ENCODE measurements at regions not wholly inside any gene's neighbourhood (a gene's known extent, or its start where the extent isn't known, plus 50 kb on each side); places are given as distances from the start of the nearest gene placed in this dataset.

DNA sequence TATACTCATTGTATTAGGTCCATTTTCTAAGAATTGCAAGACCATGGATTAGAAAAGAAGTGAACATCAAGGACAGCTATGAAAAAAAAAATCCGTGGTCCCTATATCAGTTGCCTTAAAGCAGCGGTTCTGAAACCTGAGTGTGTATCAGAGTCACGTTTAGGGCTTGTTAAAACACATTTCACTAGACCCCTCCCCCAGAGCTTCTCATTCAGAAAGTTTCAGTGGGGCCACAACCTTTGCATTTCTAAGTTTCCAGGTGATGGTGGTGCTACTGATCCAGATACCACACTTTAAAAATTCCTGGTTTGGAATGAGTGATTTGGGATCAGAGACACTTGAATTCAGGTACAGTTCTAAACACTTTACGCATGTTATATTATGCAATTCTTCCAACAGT lies 96.1 kb upstream of the PRMT6 start:
- no peak for ATAC-seq

DNA sequence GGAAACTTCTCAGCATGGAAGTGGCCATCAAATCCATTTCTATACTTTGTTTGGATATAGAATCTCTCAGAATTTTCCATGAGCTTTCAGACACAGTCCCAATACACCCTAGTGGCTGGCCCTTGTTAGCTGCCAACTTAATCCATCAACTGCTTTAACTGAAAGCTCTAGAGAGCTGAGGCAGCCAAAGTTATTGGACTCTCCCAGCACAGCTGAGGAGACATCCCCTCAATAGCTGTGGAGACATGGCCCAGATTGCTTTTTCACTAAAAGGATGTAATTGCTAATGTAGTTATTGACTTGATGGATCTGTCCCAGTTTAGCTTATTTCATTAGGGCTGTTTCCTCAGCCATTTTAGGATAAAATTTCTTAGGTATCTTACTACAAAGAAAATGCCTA lies 94.8 kb upstream of the PRMT6 start:
- no peaks in the 10 kb centered on the region for H3K9me3 ChIP-seq (ENCODE audit: control insufficient read depth, insufficient read depth, low read depth, low read length)
- no peaks in the 10 kb centered on the region for H3K4me1 ChIP-seq (ENCODE audit: control insufficient read depth, insufficient read depth, low read length)
- no TSS peak for BruUV-seq (replicated peaks)
- no peak overlapping the region for H3K27ac ChIP-seq (ENCODE audit: low read length)
- DNase-seq (ENCODE audit: low read depth, low spot score) = no peak
- TF ChIP-seq TCF7L2 (IDR thresholded peaks at IDR 0.05; ENCODE audit: low read depth, low read length) = no peak
- TF ChIP-seq SIN3A (IDR thresholded peaks at IDR 0.05; ENCODE audit: borderline replicate concordance, insufficient read depth, low read depth, low read length) = no peak
- TF ChIP-seq, protein P1, sequence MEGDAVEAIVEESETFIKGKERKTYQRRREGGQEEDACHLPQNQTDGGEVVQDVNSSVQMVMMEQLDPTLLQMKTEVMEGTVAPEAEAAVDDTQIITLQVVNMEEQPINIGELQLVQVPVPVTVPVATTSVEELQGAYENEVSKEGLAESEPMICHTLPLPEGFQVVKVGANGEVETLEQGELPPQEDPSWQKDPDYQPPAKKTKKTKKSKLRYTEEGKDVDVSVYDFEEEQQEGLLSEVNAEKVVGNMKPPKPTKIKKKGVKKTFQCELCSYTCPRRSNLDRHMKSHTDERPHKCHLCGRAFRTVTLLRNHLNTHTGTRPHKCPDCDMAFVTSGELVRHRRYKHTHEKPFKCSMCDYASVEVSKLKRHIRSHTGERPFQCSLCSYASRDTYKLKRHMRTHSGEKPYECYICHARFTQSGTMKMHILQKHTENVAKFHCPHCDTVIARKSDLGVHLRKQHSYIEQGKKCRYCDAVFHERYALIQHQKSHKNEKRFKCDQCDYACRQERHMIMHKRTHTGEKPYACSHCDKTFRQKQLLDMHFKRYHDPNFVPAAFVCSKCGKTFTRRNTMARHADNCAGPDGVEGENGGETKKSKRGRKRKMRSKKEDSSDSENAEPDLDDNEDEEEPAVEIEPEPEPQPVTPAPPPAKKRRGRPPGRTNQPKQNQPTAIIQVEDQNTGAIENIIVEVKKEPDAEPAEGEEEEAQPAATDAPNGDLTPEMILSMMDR (IDR thresholded peaks at IDR 0.05) = no peak
- TF ChIP-seq, protein P2, sequence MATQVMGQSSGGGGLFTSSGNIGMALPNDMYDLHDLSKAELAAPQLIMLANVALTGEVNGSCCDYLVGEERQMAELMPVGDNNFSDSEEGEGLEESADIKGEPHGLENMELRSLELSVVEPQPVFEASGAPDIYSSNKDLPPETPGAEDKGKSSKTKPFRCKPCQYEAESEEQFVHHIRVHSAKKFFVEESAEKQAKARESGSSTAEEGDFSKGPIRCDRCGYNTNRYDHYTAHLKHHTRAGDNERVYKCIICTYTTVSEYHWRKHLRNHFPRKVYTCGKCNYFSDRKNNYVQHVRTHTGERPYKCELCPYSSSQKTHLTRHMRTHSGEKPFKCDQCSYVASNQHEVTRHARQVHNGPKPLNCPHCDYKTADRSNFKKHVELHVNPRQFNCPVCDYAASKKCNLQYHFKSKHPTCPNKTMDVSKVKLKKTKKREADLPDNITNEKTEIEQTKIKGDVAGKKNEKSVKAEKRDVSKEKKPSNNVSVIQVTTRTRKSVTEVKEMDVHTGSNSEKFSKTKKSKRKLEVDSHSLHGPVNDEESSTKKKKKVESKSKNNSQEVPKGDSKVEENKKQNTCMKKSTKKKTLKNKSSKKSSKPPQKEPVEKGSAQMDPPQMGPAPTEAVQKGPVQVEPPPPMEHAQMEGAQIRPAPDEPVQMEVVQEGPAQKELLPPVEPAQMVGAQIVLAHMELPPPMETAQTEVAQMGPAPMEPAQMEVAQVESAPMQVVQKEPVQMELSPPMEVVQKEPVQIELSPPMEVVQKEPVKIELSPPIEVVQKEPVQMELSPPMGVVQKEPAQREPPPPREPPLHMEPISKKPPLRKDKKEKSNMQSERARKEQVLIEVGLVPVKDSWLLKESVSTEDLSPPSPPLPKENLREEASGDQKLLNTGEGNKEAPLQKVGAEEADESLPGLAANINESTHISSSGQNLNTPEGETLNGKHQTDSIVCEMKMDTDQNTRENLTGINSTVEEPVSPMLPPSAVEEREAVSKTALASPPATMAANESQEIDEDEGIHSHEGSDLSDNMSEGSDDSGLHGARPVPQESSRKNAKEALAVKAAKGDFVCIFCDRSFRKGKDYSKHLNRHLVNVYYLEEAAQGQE (IDR thresholded peaks at IDR 0.05; ENCODE audit: insufficient read depth in 1 of 2, low read depth in 2 of 2, low read length in 1 of 2) = no peak
- TF ChIP-seq POLR2AphosphoS5 (IDR thresholded peaks at IDR 0.05; ENCODE audit: low read depth, low read length) = no peak
- no peak for ATAC-seq
- no peaks in the 10 kb centered on the region for H3K36me3 ChIP-seq (ENCODE audit: control insufficient read depth, insufficient read depth, low read length)
- intact Hi-C loops (cut with micrococcal nuclease; ENCODE audit: unreplicated experiment) = no loop called here
- in situ Hi-C loops (cut with HindIII; ENCODE audit: low pct_unique_long_range_greater_than_20kb, low sequenced_read_pairs) = no loop called here
- H3K4me3 ChIP-seq (ENCODE audit: low read depth in 2 of 2, low read length in 2 of 2) = no peak overlapping the region
- POLR2A ChIA-PET = no interaction called here
- H3K27me3 ChIP-seq (ENCODE audit: control insufficient read depth, insufficient read depth, low read length) = no peaks in the 10 kb centered on the region
- CTCF ChIA-PET = no interaction called here

More for the DNA sequence above, 96.1 kb upstream of the PRMT6 start:
- BruUV-seq (replicated peaks) = no TSS peak
- H3K9me3 ChIP-seq (ENCODE audit: control insufficient read depth, insufficient read depth, low read depth, low read length) = no peaks in the 10 kb centered on the region
- ChIA-PET POLR2A (no interaction called here), CTCF (no interaction called here)
- H3K4me3 ChIP-seq (ENCODE audit: low read depth in 2 of 2, low read length in 2 of 2) = no peak overlapping the region
- H3K27me3 ChIP-seq (ENCODE audit: control insufficient read depth, insufficient read depth, low read length) = no peaks in the 10 kb centered on the region
- H3K4me1 ChIP-seq (ENCODE audit: control insufficient read depth, insufficient read depth, low read length) = no peaks in the 10 kb centered on the region
- no peak overlapping the region for H3K27ac ChIP-seq (ENCODE audit: low read length)
- in situ Hi-C loops (cut with HindIII; ENCODE audit: low pct_unique_long_range_greater_than_20kb, low sequenced_read_pairs) = no loop called here
- intact Hi-C loops (cut with micrococcal nuclease; ENCODE audit: unreplicated experiment) = no loop called here
- TF ChIP-seq, protein P1 (IDR thresholded peaks at IDR 0.05) = no peak
- TF ChIP-seq SIN3A (IDR thresholded peaks at IDR 0.05; ENCODE audit: borderline replicate concordance, insufficient read depth, low read depth, low read length) (no peak), POLR2AphosphoS5 (IDR thresholded peaks at IDR 0.05; ENCODE audit: low read depth, low read length) (no peak), TCF7L2 (IDR thresholded peaks at IDR 0.05; ENCODE audit: low read depth, low read length) (no peak)
- TF ChIP-seq, protein P2 (IDR thresholded peaks at IDR 0.05; ENCODE audit: insufficient read depth in 1 of 2, low read depth in 2 of 2, low read length in 1 of 2) = no peak
- DNase-seq (ENCODE audit: low read depth, low spot score) = no peak
- H3K36me3 ChIP-seq (ENCODE audit: control insufficient read depth, insufficient read depth, low read length) = no peaks in the 10 kb centered on the region

Measured in Panc1 (cell line).